ENCODE measurements at regions not wholly inside any gene's neighbourhood (a gene's known extent, or its start where the extent isn't known, plus 50 kb on each side); places are given as distances from the start of the nearest gene placed in this dataset.

DNA sequence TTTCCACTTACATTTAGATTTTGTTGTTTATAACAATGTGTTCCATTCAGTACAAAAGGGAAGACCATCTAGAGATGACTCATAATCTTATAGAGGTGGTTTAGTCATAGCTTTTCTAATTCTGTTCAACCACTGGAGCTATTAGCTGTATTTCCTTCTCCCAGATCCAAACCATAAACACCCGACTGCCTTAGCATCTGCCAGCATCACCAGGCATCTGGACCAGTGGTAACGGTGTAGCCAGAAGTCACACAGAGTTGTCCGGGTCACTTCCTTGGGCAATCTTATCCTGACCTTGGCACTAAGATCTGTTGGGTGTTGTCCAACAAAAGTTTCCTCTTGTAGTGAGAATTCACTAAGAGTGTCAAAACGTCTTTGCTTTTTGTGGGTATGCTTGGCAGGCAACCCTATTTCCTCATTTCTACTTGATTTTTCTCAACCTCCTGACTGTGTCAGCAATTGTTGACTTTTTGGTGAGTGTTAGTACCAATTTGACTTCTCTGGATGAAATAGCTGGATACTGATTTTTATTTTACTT, 372.1 kb upstream of the B3GALT2 start:
- DNase-seq (ENCODE audit: insufficient read length, low spot score, missing footprints) = no peak
- Histone ChIP-seq H3K27ac (ENCODE audit: low read depth, low read length) (no peak overlapping the region), H3K27me3 (ENCODE audit: insufficient read depth, low read length) (no peaks in the 10 kb centered on the region), H3K4me2 (ENCODE audit: insufficient read depth, low read length) (no peak overlapping the region), H3K9me3 (ENCODE audit: low read depth, low read length) (no peaks in the 10 kb centered on the region), H3K36me3 (ENCODE audit: insufficient read depth, low read length) (no peaks in the 10 kb centered on the region), H4K20me1 (ENCODE audit: insufficient read depth, low read length) (no peaks in the 10 kb centered on the region), H3K79me2 (ENCODE audit: insufficient read depth, low read length) (no peaks in the 10 kb centered on the region), H3K4me3 (ENCODE audit: insufficient read depth, low read length) (no peak overlapping the region), H2AFZ (ENCODE audit: low read length) (no peak overlapping the region), H3K4me1 (ENCODE audit: insufficient read depth, low read length) (no peaks in the 10 kb centered on the region)
- TF ChIP-seq, protein P1, sequence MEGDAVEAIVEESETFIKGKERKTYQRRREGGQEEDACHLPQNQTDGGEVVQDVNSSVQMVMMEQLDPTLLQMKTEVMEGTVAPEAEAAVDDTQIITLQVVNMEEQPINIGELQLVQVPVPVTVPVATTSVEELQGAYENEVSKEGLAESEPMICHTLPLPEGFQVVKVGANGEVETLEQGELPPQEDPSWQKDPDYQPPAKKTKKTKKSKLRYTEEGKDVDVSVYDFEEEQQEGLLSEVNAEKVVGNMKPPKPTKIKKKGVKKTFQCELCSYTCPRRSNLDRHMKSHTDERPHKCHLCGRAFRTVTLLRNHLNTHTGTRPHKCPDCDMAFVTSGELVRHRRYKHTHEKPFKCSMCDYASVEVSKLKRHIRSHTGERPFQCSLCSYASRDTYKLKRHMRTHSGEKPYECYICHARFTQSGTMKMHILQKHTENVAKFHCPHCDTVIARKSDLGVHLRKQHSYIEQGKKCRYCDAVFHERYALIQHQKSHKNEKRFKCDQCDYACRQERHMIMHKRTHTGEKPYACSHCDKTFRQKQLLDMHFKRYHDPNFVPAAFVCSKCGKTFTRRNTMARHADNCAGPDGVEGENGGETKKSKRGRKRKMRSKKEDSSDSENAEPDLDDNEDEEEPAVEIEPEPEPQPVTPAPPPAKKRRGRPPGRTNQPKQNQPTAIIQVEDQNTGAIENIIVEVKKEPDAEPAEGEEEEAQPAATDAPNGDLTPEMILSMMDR (IDR thresholded peaks at IDR 0.05; ENCODE audit: extremely low read depth, low read depth, low read length) = no peak

DNA sequence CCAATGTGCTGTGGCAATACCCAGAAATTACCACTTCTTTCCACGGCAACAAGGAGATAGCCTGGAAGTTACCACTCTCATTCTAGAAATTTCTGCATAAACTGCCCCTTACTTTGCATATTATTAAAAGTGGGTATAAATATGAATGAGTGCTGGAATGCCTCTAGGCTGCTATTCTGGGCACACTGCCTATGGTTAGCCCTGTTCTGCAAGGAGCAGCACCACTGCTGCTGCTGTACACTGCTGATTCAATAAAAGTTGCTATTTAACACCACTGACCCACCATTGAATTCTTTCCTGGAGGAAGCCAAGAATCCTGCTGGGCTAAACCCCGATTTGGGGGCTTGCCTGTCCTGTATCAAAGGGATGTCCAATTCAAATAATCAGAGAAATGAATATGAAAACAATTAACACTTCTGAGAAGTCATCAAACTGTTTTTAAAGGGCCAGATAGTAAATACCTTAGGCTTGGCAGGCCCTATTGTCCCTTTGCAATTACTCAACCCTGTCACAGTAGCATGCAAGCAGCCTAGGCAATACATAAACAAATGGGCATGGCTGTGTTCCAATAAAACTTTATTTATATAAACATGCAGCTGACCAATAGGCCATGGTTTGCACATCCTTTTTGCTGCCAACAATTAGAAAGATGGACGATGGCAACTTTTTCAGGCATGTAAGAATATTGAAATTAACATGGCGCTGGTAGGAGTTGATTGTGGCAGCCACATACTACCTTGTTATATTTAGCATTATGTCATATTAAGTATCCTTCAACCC, 369.4 kb upstream of the B3GALT2 start:
- H3K4me3 ChIP-seq (ENCODE audit: insufficient read depth, low read length) = no peak overlapping the region
- no peak overlapping the region for H3K4me2 ChIP-seq (ENCODE audit: insufficient read depth, low read length)
- TF ChIP-seq, protein P1 (IDR thresholded peaks at IDR 0.05; ENCODE audit: extremely low read depth, low read depth, low read length) = no peak
- DNase-seq (ENCODE audit: insufficient read length, low spot score, missing footprints) = no peak
- no peaks in the 10 kb centered on the region for H3K79me2 ChIP-seq (ENCODE audit: insufficient read depth, low read length)
- H3K9me3 ChIP-seq (ENCODE audit: low read depth, low read length) = no peaks in the 10 kb centered on the region
- no peaks in the 10 kb centered on the region for H4K20me1 ChIP-seq (ENCODE audit: insufficient read depth, low read length)
- H3K4me1 ChIP-seq (ENCODE audit: insufficient read depth, low read length) = no peaks in the 10 kb centered on the region
- no peak overlapping the region for H3K27ac ChIP-seq (ENCODE audit: low read depth, low read length)
- no peaks in the 10 kb centered on the region for H3K27me3 ChIP-seq (ENCODE audit: insufficient read depth, low read length)
- H2AFZ ChIP-seq (ENCODE audit: low read length) = no peak overlapping the region
- H3K36me3 ChIP-seq (ENCODE audit: insufficient read depth, low read length) = no peaks in the 10 kb centered on the region

DNA sequence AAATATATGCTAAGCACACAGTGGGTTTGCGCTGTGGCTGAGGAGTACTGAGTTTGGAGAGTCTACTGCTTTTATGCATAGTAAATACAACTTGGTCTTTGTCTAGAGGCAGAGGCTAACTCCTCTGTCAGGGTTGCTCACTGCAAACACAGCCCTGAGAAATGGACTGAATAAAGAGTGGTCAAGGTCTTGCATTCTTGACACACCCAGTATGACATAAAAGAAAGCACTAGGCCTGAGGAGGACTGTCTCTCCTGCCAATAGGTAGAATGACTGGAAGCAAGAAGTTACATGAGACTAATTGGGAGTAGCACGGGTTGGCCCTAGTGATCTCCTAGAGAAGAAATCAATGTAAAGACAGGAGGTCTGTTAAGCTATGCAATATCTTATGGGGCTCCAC, 367.2 kb upstream of the B3GALT2 start:
- Histone ChIP-seq H3K9me3 (ENCODE audit: low read depth, low read length) (no peaks in the 10 kb centered on the region), H2AFZ (ENCODE audit: low read length) (no peak overlapping the region), H3K4me2 (ENCODE audit: insufficient read depth, low read length) (no peak overlapping the region), H3K27me3 (ENCODE audit: insufficient read depth, low read length) (no peaks in the 10 kb centered on the region), H3K4me3 (ENCODE audit: insufficient read depth, low read length) (no peak overlapping the region), H3K79me2 (ENCODE audit: insufficient read depth, low read length) (no peaks in the 10 kb centered on the region), H3K27ac (ENCODE audit: low read depth, low read length) (no peak overlapping the region), H3K4me1 (ENCODE audit: insufficient read depth, low read length) (no peaks in the 10 kb centered on the region), H4K20me1 (ENCODE audit: insufficient read depth, low read length) (no peaks in the 10 kb centered on the region), H3K36me3 (ENCODE audit: insufficient read depth, low read length) (no peaks in the 10 kb centered on the region)
- TF ChIP-seq, protein P1 (IDR thresholded peaks at IDR 0.05; ENCODE audit: extremely low read depth, low read depth, low read length) = no peak
- no peak for DNase-seq (ENCODE audit: insufficient read length, low spot score, missing footprints)

DNA sequence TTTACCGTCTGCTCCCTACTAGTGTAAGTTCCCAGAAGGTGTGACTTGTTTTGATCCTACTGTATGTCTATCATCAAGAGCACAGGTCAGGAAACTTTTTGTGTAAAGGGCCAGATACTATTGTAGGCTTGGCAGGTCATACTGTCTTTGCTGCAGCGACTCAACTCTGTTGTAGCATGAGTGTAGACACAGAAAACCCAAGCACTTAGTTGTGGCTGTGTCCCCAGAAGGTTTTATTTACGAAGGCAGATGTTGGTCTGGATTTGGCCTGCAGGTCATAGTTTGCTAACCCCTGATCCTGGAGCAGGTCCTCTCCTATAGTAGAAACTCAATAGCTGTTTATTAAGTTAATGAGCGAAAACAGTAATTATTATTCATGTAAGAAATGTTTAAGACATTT, 365.9 kb upstream of the B3GALT2 start:
- no peaks in the 10 kb centered on the region for H3K4me1 ChIP-seq (ENCODE audit: insufficient read depth, low read length)
- no peaks in the 10 kb centered on the region for H3K9me3 ChIP-seq (ENCODE audit: low read depth, low read length)
- H3K4me2 ChIP-seq (ENCODE audit: insufficient read depth, low read length) = no peak overlapping the region
- TF ChIP-seq, protein P1 (IDR thresholded peaks at IDR 0.05; ENCODE audit: extremely low read depth, low read depth, low read length) = no peak
- H4K20me1 ChIP-seq (ENCODE audit: insufficient read depth, low read length) = no peaks in the 10 kb centered on the region
- no peaks in the 10 kb centered on the region for H3K36me3 ChIP-seq (ENCODE audit: insufficient read depth, low read length)
- no peaks in the 10 kb centered on the region for H3K79me2 ChIP-seq (ENCODE audit: insufficient read depth, low read length)
- no peaks in the 10 kb centered on the region for H3K27me3 ChIP-seq (ENCODE audit: insufficient read depth, low read length)
- H2AFZ ChIP-seq (ENCODE audit: low read length) = no peak overlapping the region
- no peak overlapping the region for H3K4me3 ChIP-seq (ENCODE audit: insufficient read depth, low read length)
- H3K27ac ChIP-seq (ENCODE audit: low read depth, low read length) = no peak overlapping the region
- no peak for DNase-seq (ENCODE audit: insufficient read length, low spot score, missing footprints)

All from osteoblast (primary cell).